ENCODE measurements at regions not wholly inside any gene's neighbourhood (a gene's known extent, or its start where the extent isn't known, plus 50 kb on each side); places are given as distances from the start of the nearest gene placed in this dataset.

- Histone ChIP-seq H3K27me3 (no peaks in the 10 kb centered on the region), H3K27ac (no peak overlapping the region), H3K4me3 (no peak overlapping the region), H3K9me3 (no peaks in the 10 kb centered on the region), H3K4me1 (no peaks in the 10 kb centered on the region), H3K36me3 (no peaks in the 10 kb centered on the region)
- no peak for DNase-seq (ENCODE audit: low spot score in 2 of 2)
- intact Hi-C loops (cut with DNase I): no loop called here
- no peak for TF ChIP-seq CTCF (IDR thresholded peaks at IDR 0.05)
These were observed 536.2 kb downstream of the METTL4 start for GRCh38 chr18:2035056-2035455.

DNA sequence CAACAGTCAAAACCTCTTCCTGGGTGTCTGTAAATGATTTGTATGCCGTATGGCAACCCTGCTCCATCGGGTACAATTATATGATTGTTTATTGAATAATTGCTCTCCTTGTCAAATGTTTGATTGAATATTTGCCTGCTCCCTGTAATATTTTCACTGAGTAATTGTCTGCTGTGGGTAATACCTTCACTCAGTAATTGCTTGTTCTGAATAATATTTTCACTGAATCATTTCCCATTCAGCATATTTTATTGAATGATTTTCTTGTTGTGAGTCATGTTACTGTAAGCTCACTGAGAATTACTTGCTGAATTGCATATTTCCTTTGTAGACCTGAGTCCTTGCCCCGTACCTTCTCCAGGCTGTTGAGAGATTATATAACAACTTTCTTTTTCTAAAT is 535.2 kb downstream of the METTL4 start:
- no peak for DNase-seq (ENCODE audit: low spot score in 2 of 2)
- Histone ChIP-seq H3K9me3 (no peaks in the 10 kb centered on the region), H3K4me1 (no peaks in the 10 kb centered on the region), H3K27me3 (no peaks in the 10 kb centered on the region), H3K4me3 (no peak overlapping the region), H3K27ac (no peak overlapping the region), H3K36me3 (no peaks in the 10 kb centered on the region)
- no peak for TF ChIP-seq CTCF (IDR thresholded peaks at IDR 0.05)
- intact Hi-C loops (cut with DNase I): no loop called here

DNA sequence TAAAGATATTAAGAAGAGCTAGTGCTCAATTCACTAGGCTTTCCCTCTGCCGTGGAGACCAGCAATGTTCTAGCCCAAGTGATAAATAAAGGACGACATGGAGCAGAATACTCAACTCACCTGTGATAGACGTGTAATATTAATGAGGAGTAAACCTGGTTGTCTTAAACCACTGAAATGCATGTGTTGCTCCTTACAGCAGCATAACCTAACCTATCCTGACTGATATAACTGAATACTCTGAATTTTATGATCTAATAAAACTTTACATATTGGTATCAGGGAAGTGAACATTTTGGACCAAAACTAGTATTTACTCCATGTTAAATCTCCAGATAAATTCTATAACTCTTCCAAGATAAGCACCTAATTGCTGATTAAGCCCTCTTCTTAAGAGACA is 531.0 kb downstream of the METTL4 start:
- H3K4me3 ChIP-seq: no peak overlapping the region
- H3K27me3 ChIP-seq: no peaks in the 10 kb centered on the region
- intact Hi-C loops (cut with DNase I): no loop called here
- H3K9me3 ChIP-seq: no peaks in the 10 kb centered on the region
- no peaks in the 10 kb centered on the region for H3K4me1 ChIP-seq
- H3K36me3 ChIP-seq: no peaks in the 10 kb centered on the region
- DNase-seq (ENCODE audit: low spot score in 2 of 2): no peak
- H3K27ac ChIP-seq: no peak overlapping the region
- no peak for TF ChIP-seq CTCF (IDR thresholded peaks at IDR 0.05)

DNA sequence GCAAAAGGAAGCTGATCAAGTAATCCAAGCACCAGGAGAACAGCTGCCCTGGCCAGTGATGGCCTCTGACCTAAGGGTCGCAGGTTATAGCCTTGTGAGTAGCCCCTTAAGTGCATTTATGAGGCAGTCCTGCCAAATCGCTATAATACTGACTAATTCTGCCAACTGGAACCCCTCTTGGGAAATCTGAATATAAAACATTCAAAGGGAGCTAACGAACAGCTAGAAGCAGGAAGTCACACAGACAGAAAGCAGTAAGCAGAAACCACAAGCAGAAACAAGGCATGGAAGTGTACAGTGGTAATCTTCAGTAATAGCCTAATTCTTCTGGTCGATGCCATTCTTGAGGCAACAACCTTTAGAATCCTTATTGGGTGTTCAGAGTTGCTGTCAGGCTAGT is 521.3 kb downstream of the METTL4 start:
- intact Hi-C loops (cut with DNase I): no loop called here
- no peak for DNase-seq (ENCODE audit: low spot score in 2 of 2)
- Histone ChIP-seq H3K36me3 (no peaks in the 10 kb centered on the region), H3K27ac (no peak overlapping the region), H3K27me3 (no peaks in the 10 kb centered on the region), H3K4me3 (no peak overlapping the region), H3K4me1 (no peaks in the 10 kb centered on the region), H3K9me3 (no peaks in the 10 kb centered on the region)
- no peak for TF ChIP-seq CTCF (IDR thresholded peaks at IDR 0.05)

GRCh38 chr18:2050702-2051201 is 520.6 kb downstream of the METTL4 start:
- no peaks in the 10 kb centered on the region for H3K27me3 ChIP-seq
- no peak for DNase-seq (ENCODE audit: low spot score in 2 of 2)
- TF ChIP-seq CTCF (IDR thresholded peaks at IDR 0.05): no peak
- H3K36me3 ChIP-seq: no peaks in the 10 kb centered on the region
- intact Hi-C loops (cut with DNase I): no loop called here
- no peaks in the 10 kb centered on the region for H3K4me1 ChIP-seq
- no peak overlapping the region for H3K4me3 ChIP-seq
- H3K27ac ChIP-seq: no peak overlapping the region
- no peaks in the 10 kb centered on the region for H3K9me3 ChIP-seq

DNA sequence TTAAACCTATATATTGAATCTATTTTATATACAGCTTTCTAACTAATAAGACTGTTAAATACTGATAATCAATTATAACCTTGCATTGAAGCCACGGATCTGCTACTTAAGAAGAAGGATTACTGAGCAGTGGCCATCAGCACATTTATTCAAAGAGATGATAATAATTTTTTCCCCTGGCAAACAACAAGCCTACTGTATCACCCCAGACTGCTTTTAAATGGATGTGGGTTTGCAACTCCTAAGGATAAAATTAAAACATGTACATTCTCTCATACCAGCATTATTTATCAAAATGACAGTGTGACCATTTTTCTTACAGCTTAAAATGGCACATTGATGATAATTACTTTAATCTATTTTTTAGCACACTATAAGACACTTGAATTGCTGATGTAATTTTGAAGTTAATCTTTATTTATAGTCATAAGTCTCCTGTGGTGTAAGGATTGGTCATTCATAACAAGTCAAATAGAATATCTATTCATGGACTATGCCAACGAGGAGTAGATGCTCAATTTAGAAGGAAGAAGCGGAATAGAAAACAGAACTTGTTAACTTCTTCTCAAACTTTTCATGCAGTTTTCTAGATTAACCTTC is 517.7 kb downstream of the METTL4 start:
- Histone ChIP-seq H3K36me3 (no peaks in the 10 kb centered on the region), H3K27me3 (no peaks in the 10 kb centered on the region), H3K4me1 (no peaks in the 10 kb centered on the region), H3K4me3 (no peak overlapping the region), H3K27ac (no peak overlapping the region), H3K9me3 (no peaks in the 10 kb centered on the region)
- no peak for DNase-seq (ENCODE audit: low spot score in 2 of 2)
- intact Hi-C loops (cut with DNase I): no loop called here
- no peak for TF ChIP-seq CTCF (IDR thresholded peaks at IDR 0.05)

All from ascending aorta (tissue), 2 donors.